Cardiac muscle cell (in vitro differentiated cells and primary cell): ENCODE measurements at regions not wholly inside any gene's neighbourhood (a gene's known extent, or its start where the extent isn't known, plus 50 kb on each side); places are given as distances from the start of the nearest gene placed in this dataset.

Experiments
- DNase-seq, 2 donors: peaks; one replicate each; pipeline versions ENCODE4 v3.0.0 to v3.0.0-alpha.2; 2010 to 2017; ENCODE audit warnings: low read depth in 1 of 2, low spot score in 1 of 2
- H3K27ac ChIP-seq: fragments of 200-600 bp; sonication (generic); 2 replicates; pipeline ENCODE4 v1.5.1; 2016
- H3K27me3 ChIP-seq: fragments of 200-600 bp; sonication (generic); 2 replicates; pipeline ENCODE4 v1.6.0; 2016; ENCODE audit warnings: control low read depth
- H3K36me3 ChIP-seq: fragments of 200-600 bp; sonication (generic); 2 replicates; pipeline ENCODE4 v1.5.1; 2016; ENCODE audit warnings: control low read depth
- H3K4me1 ChIP-seq: fragments of 200-600 bp; sonication (generic); 2 replicates; pipeline ENCODE4 v1.8.1; 2017; ENCODE audit warnings: low read depth, mild to moderate bottlenecking, mixed run types
- H3K4me3 ChIP-seq: fragments of 200-600 bp; sonication (generic); 2 replicates; pipeline ENCODE4 v1.5.1; 2016; ENCODE audit warnings: mild to moderate bottlenecking
- H3K9me3 ChIP-seq: fragments of 200-600 bp; sonication (generic); 2 replicates; pipeline ENCODE4 v1.5.1; 2017; ENCODE audit warnings: low read depth, mild to moderate bottlenecking, control low read depth
- TF ChIP-seq, protein P1 (sequence below): IDR thresholded peaks from 2 replicates; pipeline ENCODE4 v1.5.1; 2012; ENCODE audit warnings: low read depth, mild to moderate bottlenecking, low read length

DNA sequence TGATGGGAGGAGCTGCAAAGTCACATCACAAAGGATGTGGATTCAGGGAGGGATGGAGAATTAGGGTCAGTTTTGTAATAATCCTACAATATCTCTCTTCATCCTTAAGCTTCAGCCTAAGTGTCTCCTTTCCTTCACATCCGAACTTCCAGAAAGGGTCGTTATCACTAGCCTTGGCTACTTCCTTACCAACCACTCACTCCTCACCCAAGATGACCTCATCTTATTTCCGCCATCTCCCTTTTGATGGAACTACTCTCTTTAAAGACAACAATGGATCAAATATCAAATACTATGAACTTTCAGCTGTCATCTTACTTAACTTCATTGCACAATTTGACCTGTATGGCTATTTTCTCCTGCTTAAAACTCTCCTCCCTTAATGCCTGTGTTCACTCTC lies 69.6 kb upstream of the BARHL2 start:
- Histone ChIP-seq H3K36me3 (no peaks in the 10 kb centered on the region), H3K27ac (no peak overlapping the region), H3K9me3 (no peaks in the 10 kb centered on the region), H3K4me1 (no peaks in the 10 kb centered on the region), H3K4me3 (no peak overlapping the region), H3K27me3 (no peaks in the 10 kb centered on the region)
- TF ChIP-seq, protein P1, sequence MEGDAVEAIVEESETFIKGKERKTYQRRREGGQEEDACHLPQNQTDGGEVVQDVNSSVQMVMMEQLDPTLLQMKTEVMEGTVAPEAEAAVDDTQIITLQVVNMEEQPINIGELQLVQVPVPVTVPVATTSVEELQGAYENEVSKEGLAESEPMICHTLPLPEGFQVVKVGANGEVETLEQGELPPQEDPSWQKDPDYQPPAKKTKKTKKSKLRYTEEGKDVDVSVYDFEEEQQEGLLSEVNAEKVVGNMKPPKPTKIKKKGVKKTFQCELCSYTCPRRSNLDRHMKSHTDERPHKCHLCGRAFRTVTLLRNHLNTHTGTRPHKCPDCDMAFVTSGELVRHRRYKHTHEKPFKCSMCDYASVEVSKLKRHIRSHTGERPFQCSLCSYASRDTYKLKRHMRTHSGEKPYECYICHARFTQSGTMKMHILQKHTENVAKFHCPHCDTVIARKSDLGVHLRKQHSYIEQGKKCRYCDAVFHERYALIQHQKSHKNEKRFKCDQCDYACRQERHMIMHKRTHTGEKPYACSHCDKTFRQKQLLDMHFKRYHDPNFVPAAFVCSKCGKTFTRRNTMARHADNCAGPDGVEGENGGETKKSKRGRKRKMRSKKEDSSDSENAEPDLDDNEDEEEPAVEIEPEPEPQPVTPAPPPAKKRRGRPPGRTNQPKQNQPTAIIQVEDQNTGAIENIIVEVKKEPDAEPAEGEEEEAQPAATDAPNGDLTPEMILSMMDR: no peak
- no peak for DNase-seq

DNA sequence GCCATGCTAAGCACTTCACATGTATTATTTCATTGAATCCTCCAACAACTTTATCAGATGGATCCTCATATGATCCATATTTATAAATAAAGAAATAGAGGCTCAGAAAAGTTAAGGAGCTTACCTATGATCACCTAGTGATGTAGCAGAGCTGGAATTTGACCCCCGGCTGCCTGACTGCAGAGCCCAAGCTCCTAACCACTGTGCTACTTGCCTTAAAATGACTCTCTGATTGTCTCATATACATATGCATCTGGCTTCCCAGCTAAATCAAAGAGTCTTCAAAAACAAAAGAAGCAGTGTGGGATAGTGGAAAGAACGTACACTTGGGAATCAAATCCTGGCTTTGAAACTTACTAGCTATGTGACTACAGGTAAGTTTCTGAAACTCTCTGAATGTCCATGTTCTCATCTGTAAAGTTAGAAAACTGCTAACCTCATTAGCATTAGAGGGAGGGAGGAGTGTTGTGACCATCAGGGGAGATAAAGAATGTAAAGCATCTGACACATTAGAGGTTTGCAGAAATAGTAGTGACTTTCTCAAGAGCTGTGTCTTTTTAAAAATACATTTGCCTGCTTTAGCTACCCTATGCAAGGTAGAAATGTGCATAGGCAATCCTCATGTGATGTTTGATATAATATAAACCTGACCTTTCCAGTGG lies 67.2 kb upstream of the BARHL2 start:
- Histone ChIP-seq H3K27me3 (no peaks in the 10 kb centered on the region), H3K36me3 (no peaks in the 10 kb centered on the region)
- DNase-seq: no peak

DNA sequence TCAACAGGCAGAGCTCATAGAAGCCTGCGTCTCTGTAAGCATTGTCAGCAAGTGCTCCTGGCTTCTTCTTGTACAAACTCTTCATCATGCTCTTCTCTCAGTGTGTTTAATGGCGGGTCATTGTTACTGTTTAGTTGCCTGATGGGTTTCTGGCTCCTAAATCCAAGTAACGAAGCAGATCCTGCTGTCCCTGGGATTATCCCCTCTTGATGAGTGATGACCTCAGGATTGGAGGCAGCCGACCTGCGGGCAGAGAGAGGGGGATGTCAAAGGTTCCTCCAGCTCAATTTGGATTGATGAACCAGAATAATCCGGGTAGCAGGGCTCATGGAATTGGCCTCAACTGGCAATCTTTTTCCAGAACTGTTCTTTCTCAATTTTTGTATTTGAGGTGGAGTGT lies 66.1 kb upstream of the BARHL2 start:
- Histone ChIP-seq H3K4me3 (no peak overlapping the region), H3K9me3 (no peaks in the 10 kb centered on the region), H3K4me1 (no peaks in the 10 kb centered on the region), H3K27ac (no peak overlapping the region), H3K36me3 (no peaks in the 10 kb centered on the region), H3K27me3 (no peaks in the 10 kb centered on the region)
- TF ChIP-seq, protein P1: no peak
- no peak for DNase-seq

More for the DNA sequence above, 67.2 kb upstream of the BARHL2 start:
- no peak overlapping the region for H3K4me3 ChIP-seq
- no peaks in the 10 kb centered on the region for H3K4me1 ChIP-seq
- TF ChIP-seq, protein P1: no peak
- no peak overlapping the region for H3K27ac ChIP-seq
- no peaks in the 10 kb centered on the region for H3K9me3 ChIP-seq

DNA sequence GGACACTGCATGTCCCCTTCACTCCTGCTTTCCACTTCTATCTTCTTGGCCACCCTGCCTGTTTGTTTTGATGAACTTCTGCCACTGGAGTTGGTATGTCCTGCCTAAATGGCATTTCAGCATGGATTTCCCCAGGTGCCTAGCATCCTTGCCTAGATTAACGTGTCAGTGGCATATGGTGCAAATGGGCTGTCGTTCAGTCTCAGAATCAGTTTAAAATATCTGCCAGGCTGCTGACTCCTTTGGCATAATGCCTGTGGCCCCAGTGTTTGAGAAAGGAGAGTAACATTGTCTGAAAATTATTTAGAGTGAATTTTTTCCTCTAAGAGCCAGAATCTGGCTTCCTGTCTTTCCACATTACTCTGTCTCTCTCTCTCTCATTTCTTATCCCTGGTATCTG lies 64.9 kb upstream of the BARHL2 start:
- Histone ChIP-seq H3K4me1 (no peaks in the 10 kb centered on the region), H3K27ac (no peak overlapping the region), H3K9me3 (no peaks in the 10 kb centered on the region), H3K27me3 (no peaks in the 10 kb centered on the region), H3K4me3 (no peak overlapping the region), H3K36me3 (no peaks in the 10 kb centered on the region)
- TF ChIP-seq, protein P1: no peak
- no peak for DNase-seq

DNA sequence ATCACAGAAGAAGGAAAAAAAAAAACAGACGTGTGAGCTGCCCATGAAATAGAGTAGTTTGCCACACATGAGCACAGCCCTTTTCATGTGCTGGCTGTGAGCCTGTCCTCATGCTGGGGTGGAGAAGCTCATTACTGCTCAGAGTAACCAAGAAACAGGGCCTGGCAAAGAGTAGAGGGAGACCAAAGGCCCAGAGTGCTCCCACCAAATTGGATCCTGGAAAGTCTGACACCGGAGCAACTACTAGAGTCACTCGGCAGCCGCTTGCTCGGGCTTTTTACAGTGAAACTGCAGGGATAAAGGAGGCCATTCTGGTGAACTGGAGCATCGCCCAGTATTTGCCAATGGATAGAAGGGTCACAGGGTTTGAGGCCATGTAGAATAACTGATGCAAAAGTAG lies 64.4 kb upstream of the BARHL2 start:
- Histone ChIP-seq H3K4me1 (no peaks in the 10 kb centered on the region), H3K36me3 (no peaks in the 10 kb centered on the region), H3K27me3 (no peaks in the 10 kb centered on the region), H3K9me3 (no peaks in the 10 kb centered on the region), H3K4me3 (no peak overlapping the region), H3K27ac (no peak overlapping the region)
- DNase-seq: no peak
- TF ChIP-seq, protein P1: no peak
